GM21717 (cell line): ENCODE measurements at regions not wholly inside any gene's neighbourhood (a gene's known extent, or its start where the extent isn't known, plus 50 kb on each side); places are given as distances from the start of the nearest gene placed in this dataset.
"Not testable (repeated sequence)": the region's sequence is repeated elsewhere in the genome, so short reads cannot be mapped to it uniquely, and the experiment has no call there.

Source experiments
- ATAC-seq: cut with Tn5 transposase; IDR thresholded peaks from one replicate; pipeline ENCODE4 v1.9.1; 2021; ENCODE audit warnings: mild to moderate bottlenecking, moderate library complexity; ENCODE audit not compliant: unreplicated experiment

GRCh38 chr15:62495670-62496614, 330.9 kb upstream of the C2CD4B start:
- no peak for ATAC-seq

GRCh38 chr15:62497356-62497755, 332.3 kb upstream of the C2CD4B start:
- ATAC-seq, result no peak

- no peak for ATAC-seq
Measured at GRCh38 chr15:62498278-62498677, 333.2 kb upstream of the C2CD4B start.

GRCh38 chr15:62498712-62499111, 333.6 kb upstream of the C2CD4B start:
- no peak for ATAC-seq

- no peak for ATAC-seq
Measured at GRCh38 chr15:62500325-62500724, 335.2 kb upstream of the C2CD4B start.

GRCh38 chr15:62502451-62502850, 337.4 kb upstream of the C2CD4B start:
- no peak for ATAC-seq

GRCh38 chr15:62503451-62503850, 338.4 kb upstream of the C2CD4B start:
- no peak for ATAC-seq

- ATAC-seq, result no peak
Measured at GRCh38 chr15:62505762-62506161, 340.7 kb upstream of the C2CD4B start.

GRCh38 chr15:62506217-62506805, 341.2 kb upstream of the C2CD4B start:
- no peak for ATAC-seq

- ATAC-seq, result no peak
Measured at GRCh38 chr15:62509395-62509958, 344.4 kb upstream of the C2CD4B start.

- no peak for ATAC-seq
Measured at GRCh38 chr15:62510791-62511190, 345.7 kb upstream of the C2CD4B start.

GRCh38 chr15:62512904-62513303, 347.8 kb upstream of the C2CD4B start:
- ATAC-seq, result no peak

- ATAC-seq, result no peak
Measured at GRCh38 chr15:62513893-62514292, 348.8 kb upstream of the C2CD4B start.

GRCh38 chr15:62515696-62516395, 350.8 kb upstream of the C2CD4B start:
- no peak for ATAC-seq

- no peak for ATAC-seq
Measured at GRCh38 chr15:62517541-62517940, 352.5 kb upstream of the C2CD4B start.

GRCh38 chr15:62518666-62519065, 353.6 kb upstream of the C2CD4B start:
- not testable (repeated sequence) for ATAC-seq

GRCh38 chr15:62519900-62520299, 354.8 kb upstream of the C2CD4B start:
- no peak for ATAC-seq

GRCh38 chr15:62520887-62521286, 355.8 kb upstream of the C2CD4B start:
- ATAC-seq, result no peak

- ATAC-seq, result no peak
Measured at GRCh38 chr15:62521396-62521795, 356.3 kb upstream of the C2CD4B start.

- ATAC-seq, result no peak
Measured at GRCh38 chr15:62524848-62525247, 359.8 kb upstream of the C2CD4B start.

- no peak for ATAC-seq
Measured at GRCh38 chr15:62527387-62527786, 362.3 kb upstream of the C2CD4B start.
